H1 (cell line): ENCODE measurements at regions not wholly inside any gene's neighbourhood (a gene's known extent, or its start where the extent isn't known, plus 50 kb on each side); places are given as distances from the start of the nearest gene placed in this dataset.

Experiments
- CTCF ChIA-PET: fragments of 300-600 bp; sonication (Branson Sonifier 250); formaldehyde crosslinking; loops from one replicate; lab custom pipeline; 2021; ENCODE audit not compliant: partially characterized antibody; lab: Charles Lee
- POLR2A ChIA-PET: fragments of 300-600 bp; sonication (Branson Sonifier 250); formaldehyde crosslinking; loops from one replicate; lab custom pipeline; 2021; ENCODE audit warnings: inconsistent platforms; ENCODE audit not compliant: partially characterized antibody; lab: Charles Lee
- DNase-seq, 2 experiments: peaks; one replicate each; pipeline versions ENCODE4 v3.0.0 to v3.0.0-alpha.2; 2010 to 2022; ENCODE audit warnings: low spot score in 2 of 2, low read depth in 1 of 2, mixed read lengths in 1 of 2
- FAIRE-seq: peaks from 2 replicates; lab custom pipeline; 2011; peaks lifted over from hg19 to GRCh38; lab: Jason Lieb, UNC
- H2AFZ ChIP-seq: 2 replicates; pipeline ENCODE4 v1.8.1; 2012; ENCODE audit warnings: low read length, inconsistent platforms
- H2AK5ac ChIP-seq: 2 replicates; pipeline ENCODE4 v1.6.1; 2013; ENCODE audit warnings: low read depth, low read length
- H2BK120ac ChIP-seq: replicated peaks from 2 replicates; pipeline ENCODE3; 2013; ENCODE audit warnings: low read depth, low read length, inconsistent platforms
- H2BK12ac ChIP-seq: 2 replicates; pipeline ENCODE4 v1.6.1; 2013; ENCODE audit warnings: low read depth, low read length
- H2BK15ac ChIP-seq: 2 replicates; pipeline ENCODE4 v1.6.1; 2013; ENCODE audit warnings: low read length
- H2BK20ac ChIP-seq: 2 replicates; pipeline ENCODE4 v1.6.1; 2013; ENCODE audit warnings: low read length
- H2BK5ac ChIP-seq: 2 replicates; pipeline ENCODE4 v1.6.1; 2013; ENCODE audit warnings: low read depth, low read length
- H3K14ac ChIP-seq: 2 replicates; pipeline ENCODE4 v1.6.1; 2013; ENCODE audit warnings: inconsistent platforms; ENCODE audit not compliant: insufficient read length
- H3K18ac ChIP-seq: 2 replicates; pipeline ENCODE4 v1.6.1; 2013; ENCODE audit warnings: low read length; ENCODE audit errors: extremely low read depth
- H3K23ac ChIP-seq: 2 replicates; pipeline ENCODE4 v1.6.1; 2013; ENCODE audit warnings: inconsistent platforms; ENCODE audit not compliant: insufficient read length
- H3K23me2 ChIP-seq: 2 replicates; pipeline ENCODE4 v1.6.1; 2013; ENCODE audit warnings: low read depth, low read length
- H3K27ac ChIP-seq: 2 replicates; pipeline ENCODE4 v1.6.1; 2011; ENCODE audit warnings: low read depth, low read length, inconsistent platforms
- H3K27me3 ChIP-seq, 4 experiments: replicated peaks in 1 of 4; 1 replicate in 1 of 4; 2 replicates in 3 of 4; pipeline versions ENCODE4 v1.6.1 to v1.8.1; 2011 to 2013; ENCODE audit warnings: low read length in 3 of 4, mild to moderate bottlenecking in 3 of 4, inconsistent platforms in 2 of 4, mixed read lengths in 2 of 4, moderate library complexity in 1 of 4; ENCODE audit not compliant: control insufficient read depth in 3 of 4, insufficient read depth in 3 of 4; ENCODE audit errors: extremely low read depth in 1 of 4
- H3K36me3 ChIP-seq, 4 experiments: 2 replicates each; pipeline versions ENCODE4 v1.6.1 to v1.8.1; 2011 to 2013; ENCODE audit warnings: mild to moderate bottlenecking in 4 of 4, low read length in 3 of 4, moderate library complexity in 2 of 4, control low read depth in 1 of 4, inconsistent platforms in 1 of 4; ENCODE audit not compliant: insufficient read depth in 4 of 4, control insufficient read depth in 2 of 4
- H3K4ac ChIP-seq: replicated peaks from 2 replicates; pipeline ENCODE3; 2013; ENCODE audit warnings: low read length, low read depth, mixed read lengths, inconsistent platforms; ENCODE audit not compliant: insufficient read length
- H3K4me1 ChIP-seq, 4 experiments: replicated peaks in 1 of 4; 1 replicate in 1 of 4; 2 replicates in 3 of 4; pipeline versions ENCODE4 v1.6.1 to v1.8.1; 2011 to 2013; ENCODE audit warnings: low read length in 3 of 4, inconsistent platforms in 2 of 4, mixed read lengths in 1 of 4; ENCODE audit not compliant: insufficient read depth in 4 of 4, control insufficient read depth in 3 of 4
- H3K4me2 ChIP-seq, 2 experiments: 2 replicates each; pipeline versions ENCODE4 v1.6.1 to v1.8.1; 2011 to 2013; ENCODE audit warnings: low read depth in 2 of 2, low read length in 2 of 2, control low read depth in 1 of 2, inconsistent platforms in 1 of 2, mild to moderate bottlenecking in 1 of 2; ENCODE audit not compliant: insufficient read depth in 1 of 2
- H3K4me3 ChIP-seq, 4 experiments: fragments of 200-600, 300-600 bp in 1 of 4; sonication (generic), shearing (Covaris generic), sonication (Bioruptor Twin) in 1 of 4; 2 replicates each; pipeline versions ENCODE4 v1.5.1 to v1.8.1; 2011 to 2016; ENCODE audit warnings: low read length in 4 of 4, low read depth in 3 of 4, control low read depth in 2 of 4, inconsistent platforms in 2 of 4, mild to moderate bottlenecking in 2 of 4, mixed read lengths in 1 of 4, moderate library complexity in 1 of 4; ENCODE audit not compliant: insufficient read depth in 2 of 4; ENCODE audit errors: extremely low read depth in 1 of 4
- H3K56ac ChIP-seq: replicated peaks from 2 replicates; pipeline ENCODE3; 2013; ENCODE audit warnings: low read depth, mild to moderate bottlenecking, mixed read lengths, low read length, inconsistent platforms; ENCODE audit not compliant: insufficient read length
- H3K79me1 ChIP-seq: 2 replicates; pipeline ENCODE4 v1.6.1; 2013; ENCODE audit warnings: low read depth, low read length, control low read depth
- H3K79me2 ChIP-seq, 2 experiments: 2 replicates each; pipeline versions ENCODE4 v1.6.1 to v1.8.1; 2012 to 2013; ENCODE audit warnings: low read length in 2 of 2, mild to moderate bottlenecking in 2 of 2, inconsistent platforms in 1 of 2; ENCODE audit not compliant: insufficient read depth in 2 of 2, control insufficient read depth in 1 of 2
- H3K9ac ChIP-seq, 4 experiments: replicated peaks in 1 of 4; 1 replicate in 1 of 4; 2 replicates in 3 of 4; pipeline versions ENCODE4 v1.6.1 to v1.8.1; 2011 to 2013; ENCODE audit warnings: low read depth in 3 of 4, low read length in 3 of 4, control low read depth in 2 of 4, mild to moderate bottlenecking in 2 of 4, moderate library complexity in 2 of 4, inconsistent platforms in 1 of 4; ENCODE audit errors: extremely low read depth in 1 of 4
- H3K9me3 ChIP-seq, 2 experiments: 2 replicates each; pipeline versions ENCODE4 v1.6.1 to v1.8.1; 2012 to 2013; ENCODE audit warnings: mild to moderate bottlenecking in 2 of 2, moderate library complexity in 2 of 2, control low read depth in 1 of 2, inconsistent platforms in 1 of 2, low read depth in 1 of 2, low read length in 1 of 2, mixed read lengths in 1 of 2; ENCODE audit not compliant: insufficient read depth in 2 of 2
- H4K20me1 ChIP-seq, 2 experiments: replicated peaks in 1 of 2; 2 replicates each; pipeline versions ENCODE3 to v1.8.1; 2011 to 2013; ENCODE audit warnings: inconsistent platforms in 2 of 2, low read length in 2 of 2, mild to moderate bottlenecking in 1 of 2; ENCODE audit not compliant: insufficient read depth in 2 of 2, control insufficient read depth in 1 of 2
- H4K5ac ChIP-seq: 2 replicates; pipeline ENCODE4 v1.6.1; 2013; ENCODE audit warnings: low read length, low read depth, mixed read lengths, inconsistent platforms; ENCODE audit not compliant: insufficient read length
- H4K8ac ChIP-seq: 2 replicates; pipeline ENCODE4 v1.8.0; 2013; ENCODE audit warnings: mild to moderate bottlenecking, moderate library complexity, low read length, inconsistent platforms; ENCODE audit not compliant: insufficient read depth; ENCODE audit errors: extremely low read depth
- H4K91ac ChIP-seq: replicated peaks from 2 replicates; pipeline ENCODE3; 2013; ENCODE audit warnings: low read length, mixed read lengths, inconsistent platforms; ENCODE audit not compliant: insufficient read length
- ASH2L ChIP-seq: fragments of 200-600, 300-600 bp; sonication (generic); IDR thresholded peaks from one replicate; pipeline ENCODE4 v1.7.1; 2017; ENCODE audit warnings: low read length
- SP1 ChIP-seq: IDR thresholded peaks from 2 replicates; pipeline ENCODE4 v1.6.1; 2011; ENCODE audit warnings: low read depth, low read length
- WGBS, 2 experiments: shearing (Covaris generic) in 1 of 2; methylation state at CpG; one replicate each; pipeline versions ENCODE4 v1.1.6 to v1.1.7; 2013 to 2015; ENCODE audit warnings: low lambda C conversion rate in 2 of 2, mixed read lengths in 2 of 2, inconsistent platforms in 1 of 2, low coverage in 1 of 2, missing lambda C conversion rate in 1 of 2; ENCODE audit not compliant: insufficient replicate concordance in 2 of 2, insufficient coverage in 1 of 2, insufficient read length in 1 of 2; ENCODE audit errors: extremely low coverage in 1 of 2, missing lambda C conversion rate in 1 of 2; 5-methylcytosine and 5-hydroxymethylcytosine counted together

DNA sequence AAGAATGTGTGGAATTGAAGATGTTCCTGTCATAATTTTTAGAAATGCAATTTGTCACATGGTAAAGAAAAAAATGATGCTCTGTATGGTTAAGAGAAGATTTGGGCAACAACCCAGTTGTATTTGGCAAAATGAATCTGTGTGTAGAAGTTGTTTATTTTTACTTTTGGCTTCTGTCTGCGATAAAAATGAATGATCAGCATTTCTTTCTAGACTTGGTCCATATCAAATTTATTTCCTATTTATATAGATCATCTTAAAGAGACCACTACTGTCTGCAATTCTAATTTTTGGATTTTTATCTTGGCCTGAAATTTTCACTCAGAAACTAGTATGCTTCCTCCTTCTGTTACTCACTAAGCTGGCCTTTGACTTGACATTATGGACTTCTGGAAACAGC, 396.9 kb downstream of the FAM47A start:
- no peak overlapping the region for H3K23ac ChIP-seq
- no peak overlapping the region for H2BK15ac ChIP-seq
- no peaks in the 10 kb centered on the region for H3K79me2 ChIP-seq
- no peak overlapping the region for H4K5ac ChIP-seq
- H3K23me2 ChIP-seq: no peaks in the 10 kb centered on the region
- no peak overlapping the region for H3K14ac ChIP-seq
- H2BK20ac ChIP-seq: no peak overlapping the region
- no peak overlapping the region for H2BK12ac ChIP-seq
- FAIRE-seq (no peak), DNase-seq (no peak)
- no peaks in the 10 kb centered on the region for H3K27me3 ChIP-seq
- H2BK120ac ChIP-seq: no peak overlapping the region
- H3K27ac ChIP-seq: no peak overlapping the region
- 75% methylated on average over 1 of the region's 1 CpG; no CpG with 5 or more reads in 1 of the 2 experiments for WGBS, 2 experiments
- H2BK5ac ChIP-seq: no peak overlapping the region
- no peak overlapping the region for H3K18ac ChIP-seq
- H3K79me1 ChIP-seq: no peaks in the 10 kb centered on the region
- no peak overlapping the region for H3K4me3 ChIP-seq
- no peak for TF ChIP-seq SP1
- TF ChIP-seq ASH2L: no peak
- H3K56ac ChIP-seq: no peak overlapping the region
- ChIA-PET POLR2A (no interaction called here), CTCF (no interaction called here)
- H3K36me3 ChIP-seq: no peaks in the 10 kb centered on the region
- H3K4me2 ChIP-seq: no peak overlapping the region
- no peak overlapping the region for H4K8ac ChIP-seq
- H4K20me1 ChIP-seq: no peaks in the 10 kb centered on the region
- H3K9ac ChIP-seq: no peak overlapping the region
- no peak overlapping the region for H2AFZ ChIP-seq
- no peaks in the 10 kb centered on the region for H3K9me3 ChIP-seq
- H2AK5ac ChIP-seq: no peak overlapping the region
- no peaks in the 10 kb centered on the region for H3K4me1 ChIP-seq
- no peak overlapping the region for H3K4ac ChIP-seq
- H4K91ac ChIP-seq: no peak overlapping the region
